Stimulated activated CD8-positive, alpha-beta memory T cell treated with anti-CD3 and anti-CD28 coated beads, Interleukin-15, amount 100 ng/mL, for 4 hours (primary cell): ENCODE measurements at regions not wholly inside any gene's neighbourhood (a gene's known extent, or its start where the extent isn't known, plus 50 kb on each side); places are given as distances from the start of the nearest gene placed in this dataset.

Experiments
- DNase-seq, 2 donors: peaks; one replicate each; pipeline ENCODE4 v3.0.0-alpha.2; 2020; ENCODE audit warnings: low read depth in 2 of 2

- no peak for DNase-seq
Measured at GRCh38 chr7:13139436-13139835, 452.0 kb downstream of the ARL4A start.

DNA sequence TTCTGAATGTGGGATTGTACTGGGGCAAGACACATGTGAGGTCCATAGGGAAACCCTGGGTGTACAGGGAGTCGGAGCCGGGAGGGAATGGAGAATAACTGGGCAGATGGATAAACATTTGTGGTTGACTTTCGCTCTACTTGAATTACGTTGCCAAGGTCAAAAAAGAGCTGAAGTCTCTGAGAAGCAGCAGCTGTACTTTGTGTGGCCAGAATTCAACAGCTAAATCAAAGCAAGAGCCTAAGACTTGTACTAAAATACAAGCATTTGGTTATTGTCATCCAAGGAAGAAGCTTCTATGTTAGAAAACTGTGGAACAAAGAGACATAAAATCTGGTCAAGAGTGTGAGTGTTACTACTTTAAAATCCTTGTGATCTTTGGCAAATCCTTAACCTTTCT is 457.2 kb downstream of the ARL4A start:
- DNase-seq: no peak

DNA sequence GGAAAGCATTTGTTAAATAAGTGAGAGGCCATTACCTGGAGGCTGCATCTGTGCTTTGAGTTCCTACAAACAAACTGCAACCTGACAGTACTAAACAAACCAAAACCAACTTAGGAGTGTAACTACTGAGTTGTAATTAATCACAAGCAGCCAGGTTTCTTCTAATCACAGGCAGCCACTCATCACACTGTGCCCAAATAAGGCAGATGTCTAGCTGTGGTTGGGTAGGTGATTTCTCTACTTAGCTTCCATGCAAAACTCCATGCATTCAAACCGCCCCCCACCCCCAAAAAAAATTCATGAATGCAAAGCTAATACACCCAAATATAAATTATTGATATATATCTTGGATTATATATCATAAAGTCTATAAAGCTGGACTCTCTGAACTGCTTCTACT is 461.1 kb downstream of the ARL4A start:
- DNase-seq: no peak

DNA sequence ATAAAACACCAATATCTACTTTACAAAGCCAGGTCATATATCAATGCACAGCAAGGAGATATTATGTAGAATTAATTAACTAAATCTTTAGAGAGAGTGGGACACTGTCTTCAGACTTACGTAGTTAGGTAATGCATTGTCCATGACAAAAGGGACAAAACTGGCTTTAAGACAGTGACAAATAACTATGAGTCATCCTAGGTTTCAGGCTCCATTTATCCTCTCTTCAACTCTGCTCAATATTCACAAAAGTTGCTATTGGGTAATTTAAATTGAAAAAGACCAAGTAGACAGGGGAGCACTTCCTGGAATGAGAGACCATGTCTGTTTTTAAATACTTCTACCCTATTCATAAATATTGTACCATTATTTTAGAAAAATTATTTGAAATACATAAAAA is 464.5 kb downstream of the ARL4A start:
- no peak for DNase-seq

DNA sequence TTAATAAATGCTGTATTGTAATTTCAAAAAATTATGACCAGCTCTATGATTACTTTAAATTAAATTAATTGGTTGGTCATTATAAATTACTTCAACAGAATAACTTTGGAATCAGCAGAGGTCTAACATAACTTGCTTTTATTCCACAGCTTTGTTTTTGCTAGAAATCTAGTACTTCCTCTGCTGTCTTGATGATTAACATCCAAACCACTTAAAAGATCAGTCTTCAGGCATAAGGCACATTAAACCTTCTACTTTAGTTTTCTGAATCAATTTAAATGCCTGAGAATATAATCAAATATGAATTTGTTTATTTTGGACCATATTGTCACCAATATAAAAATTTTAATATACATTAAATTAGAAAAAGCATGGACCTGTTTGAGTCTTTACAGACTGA is 465.3 kb downstream of the ARL4A start:
- DNase-seq: no peak

DNA sequence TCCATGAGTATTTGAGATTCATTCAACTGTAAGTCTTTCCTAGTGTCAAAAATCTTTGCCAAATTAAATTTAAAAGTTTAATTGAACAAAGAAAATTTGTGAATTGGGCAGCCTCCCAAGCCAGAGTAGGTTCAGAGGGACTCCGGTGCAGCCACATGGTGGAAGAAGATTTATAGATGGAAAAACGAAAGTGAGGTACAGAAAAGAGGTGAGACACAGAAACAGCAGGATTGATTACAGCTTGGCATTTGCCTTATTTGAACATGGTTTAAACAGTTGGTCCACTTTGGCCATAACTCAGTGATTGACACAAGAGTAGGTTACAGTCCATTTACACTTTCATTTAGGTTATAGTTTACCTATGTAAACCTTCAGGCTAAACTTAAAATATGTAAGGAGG is 465.8 kb downstream of the ARL4A start:
- DNase-seq: no peak

DNA sequence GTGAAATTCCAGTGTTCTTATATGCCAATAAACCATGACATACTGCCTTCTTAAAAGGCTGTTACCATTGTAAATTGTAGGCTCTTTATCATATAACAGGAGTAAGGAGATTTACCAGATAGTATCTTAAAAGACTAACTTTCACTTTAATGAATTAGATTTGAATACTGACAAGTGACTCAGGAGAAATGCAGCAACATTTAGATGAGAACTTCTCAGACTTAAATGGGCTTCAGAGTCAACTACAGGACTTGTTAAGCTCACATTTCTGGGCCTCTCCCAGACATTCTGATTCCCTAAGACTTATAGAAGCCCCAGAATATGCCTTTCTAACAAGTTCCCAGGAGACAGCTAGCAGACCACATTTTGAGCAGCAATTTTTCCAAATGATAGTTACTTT is 466.3 kb downstream of the ARL4A start:
- DNase-seq: no peak

GRCh38 chr7:13155188-13155587 is 467.8 kb downstream of the ARL4A start:
- no peak for DNase-seq

DNA sequence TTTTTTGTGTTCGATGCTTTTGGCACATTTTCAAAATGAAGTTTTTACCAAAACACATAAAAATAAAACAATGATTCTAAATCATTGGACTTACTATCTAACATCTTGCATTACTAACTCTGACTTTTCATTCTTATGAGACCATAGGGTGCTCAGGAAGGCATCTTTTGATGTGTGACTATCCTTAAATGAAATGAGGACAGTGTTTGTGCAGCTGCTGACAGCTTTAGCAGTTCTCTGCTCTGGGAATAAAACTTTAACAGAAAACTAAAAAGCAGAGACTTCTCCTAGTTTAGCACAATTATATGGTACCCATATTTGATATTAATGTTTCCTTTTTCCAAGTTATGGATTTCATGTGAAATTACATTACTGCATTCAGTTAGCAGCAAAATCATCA is 471.6 kb downstream of the ARL4A start:
- DNase-seq: no peak

GRCh38 chr7:13159467-13160184 is 472.2 kb downstream of the ARL4A start:
- DNase-seq: no peak

DNA sequence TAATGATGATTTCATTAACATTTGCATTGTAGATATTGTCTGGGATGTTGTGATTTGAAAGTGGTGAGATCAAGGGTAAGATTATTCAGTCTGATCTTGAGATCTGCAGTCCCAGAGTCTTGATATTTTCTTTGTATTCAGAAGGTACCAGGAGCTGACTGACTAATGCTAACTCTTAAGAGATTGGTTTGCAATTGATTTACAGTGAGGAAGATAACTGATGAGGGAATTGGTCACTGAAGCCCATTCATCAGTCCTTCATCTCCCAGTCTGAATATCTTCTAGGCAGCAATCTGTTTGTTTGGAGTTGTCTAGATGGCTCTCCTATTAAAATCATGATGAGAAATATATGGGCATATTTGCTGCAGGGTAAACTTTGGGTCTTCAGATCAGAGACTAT is 473.7 kb downstream of the ARL4A start:
- no peak for DNase-seq

DNA sequence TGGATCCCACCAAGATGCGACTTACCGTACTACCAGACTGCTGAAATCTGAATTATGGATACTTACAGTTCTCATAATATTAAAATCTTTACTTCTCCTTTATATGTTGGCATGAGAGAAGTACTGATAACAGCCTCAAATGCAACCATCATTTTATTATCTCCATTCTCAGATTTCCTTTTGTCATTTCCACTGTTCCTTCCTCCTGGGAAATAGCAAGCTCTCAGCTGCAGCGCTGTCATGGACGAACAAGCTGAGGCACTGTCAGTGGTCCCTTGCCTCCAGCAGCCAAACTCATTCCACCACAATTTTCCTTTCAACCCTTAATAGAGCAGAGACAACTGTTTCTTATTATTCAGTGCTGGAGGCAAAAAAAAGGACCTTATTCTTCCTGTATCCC is 478.4 kb downstream of the ARL4A start:
- DNase-seq: no peak

DNA sequence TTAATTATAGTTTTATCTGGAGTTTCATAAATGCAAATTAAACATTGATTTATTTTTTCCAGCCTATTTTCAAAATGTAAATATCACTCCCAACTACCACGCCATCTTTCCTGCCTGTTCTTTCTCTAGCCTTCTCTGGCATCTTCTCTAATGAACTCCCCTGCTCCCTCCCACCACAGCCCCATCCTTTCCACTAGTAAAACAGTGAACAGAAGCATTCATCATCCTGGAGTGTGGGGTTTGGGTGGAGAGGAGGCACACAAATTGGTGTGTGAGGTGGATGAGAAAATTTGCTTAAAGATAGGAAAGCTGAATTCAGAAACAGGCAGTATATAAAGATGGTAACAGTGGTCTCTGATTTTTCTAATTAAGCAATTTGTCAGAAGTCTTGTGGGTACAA is 479.4 kb downstream of the ARL4A start:
- DNase-seq: no peak

GRCh38 chr7:13169356-13169755 is 481.9 kb downstream of the ARL4A start:
- no peak for DNase-seq

- DNase-seq: no peak
Measured at GRCh38 chr7:13174991-13175390, 487.6 kb downstream of the ARL4A start.

GRCh38 chr7:13179011-13179582 is 491.7 kb downstream of the ARL4A start:
- no peak for DNase-seq

DNA sequence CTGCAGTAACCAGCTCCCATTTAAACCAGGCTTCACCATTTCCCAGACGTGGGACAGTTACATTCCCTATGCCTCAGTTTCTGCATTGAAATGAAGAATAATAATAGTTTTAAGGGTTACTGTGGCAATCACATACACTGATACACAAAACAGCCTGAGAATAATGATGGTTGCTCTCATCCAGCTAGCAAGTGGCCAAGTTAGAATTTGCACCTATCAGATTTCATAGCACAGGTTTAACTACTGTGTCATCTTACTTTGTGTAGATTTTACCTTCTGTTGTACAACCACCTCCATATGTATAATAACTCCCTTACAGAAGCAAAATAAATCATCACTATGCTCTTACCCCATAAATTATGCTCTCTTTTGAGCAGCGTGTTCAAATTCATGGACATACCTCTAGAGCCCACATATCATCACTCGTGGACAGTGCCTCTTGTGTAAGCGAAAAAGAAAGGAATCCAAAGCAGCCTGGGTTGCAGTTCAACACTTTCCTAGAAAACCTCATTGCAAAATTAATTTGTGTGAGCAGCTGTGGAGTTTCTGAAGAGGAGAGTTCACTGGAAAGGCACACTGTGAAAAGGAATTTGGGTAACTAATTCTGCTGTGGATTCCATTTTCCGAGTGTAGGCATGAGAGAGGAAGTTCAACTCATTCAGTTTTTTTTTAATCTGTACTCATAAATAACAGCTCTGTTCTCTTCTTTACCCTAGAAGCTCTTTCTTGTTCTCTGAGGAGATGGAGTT is 492.5 kb downstream of the ARL4A start:
- DNase-seq: no peak

DNA sequence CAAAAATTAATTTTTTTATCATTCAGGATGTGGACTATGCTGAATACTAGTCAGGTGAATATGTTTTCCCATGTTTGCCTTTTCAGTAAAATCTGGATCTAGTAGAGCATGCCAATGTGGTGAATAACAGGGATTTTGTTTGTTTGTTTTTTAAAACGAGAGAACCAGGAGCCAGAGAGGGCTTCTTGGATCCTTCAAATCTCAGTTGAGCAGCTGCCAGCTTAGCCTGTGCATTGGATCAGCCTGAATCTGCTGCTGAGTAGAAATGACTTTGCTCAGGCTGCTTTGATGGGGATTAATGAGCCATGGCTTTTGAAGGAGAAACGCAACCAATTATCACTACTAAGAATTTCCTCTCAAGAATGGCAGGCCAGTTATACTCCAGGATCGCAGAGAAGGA is 493.8 kb downstream of the ARL4A start:
- DNase-seq: no peak

- no peak for DNase-seq
Measured at GRCh38 chr7:13185139-13185538, 497.7 kb downstream of the ARL4A start.

DNA sequence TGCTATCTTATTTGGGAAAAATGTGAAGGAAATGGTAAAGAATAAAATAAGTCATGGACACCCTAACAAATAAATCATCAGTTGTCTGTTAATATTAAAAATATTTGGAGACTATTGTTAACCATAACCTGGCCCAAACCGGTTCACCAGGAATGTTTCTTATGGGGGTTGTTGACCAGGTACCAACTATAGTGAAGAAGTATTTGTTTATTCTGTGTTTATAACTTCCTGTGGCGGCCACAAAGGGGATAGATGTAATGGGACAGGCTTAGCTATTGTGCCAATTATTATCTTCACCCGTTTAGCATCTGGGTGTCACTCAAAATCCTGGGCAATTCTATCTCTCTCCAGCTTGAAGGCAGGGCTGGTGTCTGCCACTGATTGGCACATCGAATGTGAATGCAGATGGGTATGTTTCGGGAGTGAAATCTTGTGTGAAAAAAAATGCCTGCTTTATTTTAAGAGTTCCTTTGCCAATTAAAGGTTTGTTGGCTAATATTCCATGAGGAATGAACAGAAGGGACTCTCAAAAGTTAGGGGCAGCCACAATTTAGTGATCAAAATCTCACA is 500.9 kb downstream of the ARL4A start:
- DNase-seq: no peak

GRCh38 chr7:13188922-13189321 is 501.5 kb downstream of the ARL4A start:
- no peak for DNase-seq

DNA sequence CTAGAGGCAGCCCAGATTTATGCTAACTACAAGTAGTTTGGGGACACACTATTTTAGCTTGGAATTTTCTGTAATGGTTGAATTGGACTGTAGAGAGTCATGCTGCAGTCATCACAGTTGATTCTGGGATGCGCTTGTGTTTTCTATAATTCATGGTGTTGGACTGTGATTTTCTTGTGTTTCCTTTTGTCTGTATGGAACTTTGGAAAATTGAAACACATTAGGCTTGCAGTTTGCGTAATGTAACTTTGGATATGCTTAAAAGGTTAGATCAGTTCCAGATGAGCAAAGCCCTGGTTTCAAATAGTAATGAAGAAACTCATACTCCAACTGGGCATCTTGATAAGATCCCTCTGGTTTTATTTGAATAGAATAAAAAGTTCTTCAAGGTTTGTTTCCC is 502.2 kb downstream of the ARL4A start:
- no peak for DNase-seq

DNA sequence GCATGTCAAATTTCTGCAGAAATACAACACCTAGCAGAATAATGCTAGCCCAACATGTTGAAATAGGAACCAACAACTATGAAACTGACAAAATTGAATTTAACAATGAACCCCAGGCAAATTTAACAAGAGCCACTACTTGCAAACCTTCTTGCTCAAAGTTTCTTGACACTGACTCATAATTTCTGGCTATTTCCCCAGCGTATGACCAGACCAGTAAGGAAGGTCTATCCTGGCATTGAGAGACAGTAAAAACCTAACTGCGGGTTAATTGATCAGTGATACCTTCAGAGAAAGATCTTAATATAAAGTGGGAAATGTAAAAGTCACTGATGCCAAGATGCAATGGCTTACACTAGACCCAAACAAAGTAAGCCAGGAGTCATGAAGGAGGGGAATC is 510.1 kb downstream of the ARL4A start:
- DNase-seq: no peak
